Activated naive CD8-positive, alpha-beta T cell treated with anti-CD3 and anti-CD28 coated beads, Interleukin-2, amount 10 ng/mL, durations not matched to agents 7 days and 5 days (primary cell): ENCODE measurements at regions not wholly inside any gene's neighbourhood (a gene's known extent, or its start where the extent isn't known, plus 50 kb on each side); places are given as distances from the start of the nearest gene placed in this dataset.

ENCODE experiments used
- ATAC-seq: fragments of 150-1000 bp; cut with Tn5 transposase; one replicate; pipeline ENCODE4 v1.10.0; 2021; ENCODE audit warnings: low read depth, moderate library complexity
- POLR2A ChIA-PET: fragments of 350-600 bp; sonication (Branson Sonifier 250); formaldehyde crosslinking; loops from one replicate; lab custom pipeline; 2021; ENCODE audit warnings: antibody characterized with exemption; lab: Charles Lee
- DNase-seq: peaks from one replicate; pipeline ENCODE4 v3.0.0; 2021
- H3K27ac Mint-ChIP-seq: one replicate; pipeline ENCODE4 v1.8.0; 2022; ENCODE audit warnings: mild to moderate bottlenecking, mixed read lengths
- H3K27me3 Mint-ChIP-seq: one replicate; pipeline ENCODE4 v1.8.0; 2022; ENCODE audit warnings: mild to moderate bottlenecking, moderate library complexity, mixed read lengths
- H3K36me3 Mint-ChIP-seq: one replicate; pipeline ENCODE4 v1.8.0; 2021; ENCODE audit warnings: mild to moderate bottlenecking, mixed read lengths
- H3K4me1 Mint-ChIP-seq: one replicate; pipeline ENCODE4 v1.8.0; 2021; ENCODE audit warnings: mixed read lengths
- H3K4me3 Mint-ChIP-seq: one replicate; pipeline ENCODE4 v1.8.0; 2022; ENCODE audit warnings: mild to moderate bottlenecking, moderate library complexity, mixed read lengths
- H3K9me3 Mint-ChIP-seq: one replicate; pipeline ENCODE4 v1.8.0; 2021; ENCODE audit warnings: mixed read lengths

GRCh38 chr6:82084324-82084920 is 163.1 kb downstream of the IBTK start:
- Mint-ChIP-seq H3K4me1 (no peaks in the 10 kb centered on the region), H3K4me3 (no peak overlapping the region), H3K9me3 (no peaks in the 10 kb centered on the region), H3K27ac (no peak overlapping the region), H3K36me3 (no peaks in the 10 kb centered on the region), H3K27me3 (peaks cover 7% of the 10 kb centered on the region)
- no peak for DNase-seq
- ATAC-seq: no peak
- POLR2A ChIA-PET: no interaction called here

- H3K4me1 Mint-ChIP-seq: no peaks in the 10 kb centered on the region
- ATAC-seq (no peak), DNase-seq (no peak)
- POLR2A ChIA-PET: no interaction called here
- no peaks in the 10 kb centered on the region for H3K36me3 Mint-ChIP-seq
- no peak overlapping the region for H3K4me3 Mint-ChIP-seq
- no peak overlapping the region for H3K27ac Mint-ChIP-seq
- H3K9me3 Mint-ChIP-seq: no peaks in the 10 kb centered on the region
- H3K27me3 Mint-ChIP-seq: peaks cover 7% of the 10 kb centered on the region
Measured at GRCh38 chr6:82083646-82084045, 163.9 kb downstream of the IBTK start.

DNA sequence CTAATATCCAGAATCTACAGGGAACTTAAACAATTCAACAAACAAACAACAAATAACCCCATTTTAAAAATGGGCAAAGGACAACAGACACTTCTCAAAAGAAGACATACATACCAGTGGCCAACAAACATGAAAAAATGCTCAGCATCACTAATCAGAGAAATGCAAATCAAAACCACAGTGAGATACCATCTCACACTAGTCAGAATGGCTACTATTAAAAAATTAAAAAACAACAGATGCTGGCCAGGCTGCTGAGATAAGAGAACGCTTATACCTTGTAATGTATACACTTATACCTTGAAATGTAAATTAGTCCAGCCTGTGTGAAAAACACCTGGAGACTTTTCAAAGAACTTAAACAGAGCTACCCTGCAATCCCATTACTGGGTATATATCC is 166.8 kb downstream of the IBTK start:
- H3K4me3 Mint-ChIP-seq: no peak overlapping the region
- no peaks in the 10 kb centered on the region for H3K9me3 Mint-ChIP-seq
- ATAC-seq (no peak), DNase-seq (no peak)
- no peaks in the 10 kb centered on the region for H3K36me3 Mint-ChIP-seq
- POLR2A ChIA-PET: no interaction called here
- no peak overlapping the region for H3K27ac Mint-ChIP-seq
- no peaks in the 10 kb centered on the region for H3K4me1 Mint-ChIP-seq
- peaks cover 8% of the 10 kb centered on the region for H3K27me3 Mint-ChIP-seq

DNA sequence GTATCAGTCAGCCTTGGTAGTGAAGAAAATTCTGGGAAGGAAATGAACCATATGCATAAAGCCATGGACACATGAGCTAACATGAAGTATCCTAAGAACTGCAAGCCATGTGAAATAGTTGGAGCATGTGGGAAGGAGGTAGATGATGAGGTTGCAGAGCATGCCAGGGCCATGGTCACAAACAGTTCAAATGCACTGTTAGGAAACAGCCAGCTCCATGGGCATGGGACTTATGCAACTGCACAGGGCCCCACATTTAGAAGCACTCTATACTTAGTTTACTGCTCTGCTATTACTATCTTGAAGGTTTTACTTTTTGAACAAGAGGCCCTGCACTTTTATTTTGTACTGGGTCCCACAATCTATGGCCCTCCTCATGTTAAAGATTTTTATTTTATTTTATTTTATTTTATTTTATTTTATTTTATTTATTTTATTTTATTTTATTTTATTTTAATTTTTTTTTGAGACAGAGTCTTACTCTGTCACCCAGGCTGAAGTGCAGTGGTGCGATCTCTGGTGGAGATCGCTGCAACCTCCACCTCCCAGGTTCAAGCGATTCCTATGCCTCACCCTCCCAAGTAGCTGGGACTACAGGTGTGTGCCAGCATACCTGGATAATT is 169.1 kb downstream of the IBTK start:
- Mint-ChIP-seq H3K27me3 (peaks cover 8% of the 10 kb centered on the region), H3K27ac (no peak overlapping the region), H3K4me3 (no peak overlapping the region), H3K9me3 (no peaks in the 10 kb centered on the region), H3K4me1 (no peaks in the 10 kb centered on the region), H3K36me3 (no peaks in the 10 kb centered on the region)
- ATAC-seq (no peak), DNase-seq (no peak)
- POLR2A ChIA-PET: no interaction called here

- DNase-seq (no peak), ATAC-seq (no peak)
- Mint-ChIP-seq H3K4me1 (no peaks in the 10 kb centered on the region), H3K36me3 (no peaks in the 10 kb centered on the region), H3K4me3 (no peak overlapping the region), H3K9me3 (no peaks in the 10 kb centered on the region), H3K27me3 (peaks cover 8% of the 10 kb centered on the region), H3K27ac (no peak overlapping the region)
- POLR2A ChIA-PET: no interaction called here
Measured at GRCh38 chr6:82076916-82077315, 170.6 kb downstream of the IBTK start.

GRCh38 chr6:82074556-82074955 is 173.0 kb downstream of the IBTK start:
- POLR2A ChIA-PET: no interaction called here
- ATAC-seq (no peak), DNase-seq (no peak)
- Mint-ChIP-seq H3K27ac (no peak overlapping the region), H3K4me3 (no peak overlapping the region), H3K36me3 (no peaks in the 10 kb centered on the region), H3K27me3 (peaks cover 5% of the 10 kb centered on the region), H3K9me3 (no peaks in the 10 kb centered on the region), H3K4me1 (no peaks in the 10 kb centered on the region)

DNA sequence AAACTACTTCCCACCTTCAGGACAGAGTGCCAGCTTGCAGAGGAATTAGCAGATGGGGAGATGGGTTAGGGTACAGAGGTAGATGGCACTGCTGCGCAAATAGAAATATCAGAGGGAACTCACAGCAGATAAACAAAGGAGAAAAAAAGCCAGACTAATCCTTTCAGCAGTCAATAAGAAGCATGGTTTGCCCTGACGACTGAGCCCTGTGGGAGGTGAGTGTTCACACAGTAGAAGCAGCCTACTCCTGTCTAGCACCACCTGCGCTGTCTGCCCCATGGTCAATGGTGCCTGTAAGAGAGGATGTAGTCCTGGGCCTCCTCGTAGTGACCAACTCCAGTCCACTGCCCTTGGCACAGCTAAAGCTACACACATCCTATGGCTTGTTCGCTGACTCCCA is 174.1 kb downstream of the IBTK start:
- POLR2A ChIA-PET: no interaction called here
- DNase-seq: no peak
- Mint-ChIP-seq H3K4me1 (no peaks in the 10 kb centered on the region), H3K9me3 (no peaks in the 10 kb centered on the region), H3K36me3 (no peaks in the 10 kb centered on the region), H3K27ac (no peak overlapping the region), H3K4me3 (no peak overlapping the region), H3K27me3 (peaks cover 4% of the 10 kb centered on the region)
- no peak for ATAC-seq

GRCh38 chr6:82072751-82073150 is 174.8 kb downstream of the IBTK start:
- no peaks in the 10 kb centered on the region for H3K9me3 Mint-ChIP-seq
- H3K36me3 Mint-ChIP-seq: no peaks in the 10 kb centered on the region
- no peak overlapping the region for H3K4me3 Mint-ChIP-seq
- no peak overlapping the region for H3K27ac Mint-ChIP-seq
- H3K27me3 Mint-ChIP-seq: peaks cover 4% of the 10 kb centered on the region
- POLR2A ChIA-PET: no interaction called here
- ATAC-seq: no peak
- H3K4me1 Mint-ChIP-seq: no peaks in the 10 kb centered on the region
- DNase-seq: no peak

GRCh38 chr6:82072121-82072521 is 175.4 kb downstream of the IBTK start:
- POLR2A ChIA-PET: no interaction called here
- no peaks in the 10 kb centered on the region for H3K4me1 Mint-ChIP-seq
- H3K9me3 Mint-ChIP-seq: no peaks in the 10 kb centered on the region
- DNase-seq (no peak), ATAC-seq (no peak)
- no peak overlapping the region for H3K4me3 Mint-ChIP-seq
- no peak overlapping the region for H3K27ac Mint-ChIP-seq
- H3K36me3 Mint-ChIP-seq: no peaks in the 10 kb centered on the region
- peaks cover 4% of the 10 kb centered on the region for H3K27me3 Mint-ChIP-seq

DNA sequence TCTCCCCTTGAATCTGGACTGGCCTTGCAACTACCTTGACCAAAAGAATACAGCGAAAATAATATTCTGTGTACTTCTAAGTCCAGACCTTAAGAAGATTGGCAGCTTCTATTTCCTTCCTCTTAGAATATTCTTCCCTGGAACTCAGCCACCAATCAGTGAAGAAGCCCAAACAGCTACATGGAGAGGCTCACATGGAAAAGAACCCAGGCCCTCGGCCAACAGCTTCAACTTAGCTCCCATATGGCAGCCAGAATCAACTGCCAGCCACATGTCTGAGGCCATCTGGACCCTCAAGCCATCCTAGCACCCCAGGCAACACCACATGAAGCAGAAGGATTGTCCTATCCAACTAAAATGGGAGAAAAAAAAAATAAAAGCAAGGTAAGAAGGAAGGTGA is 178.8 kb downstream of the IBTK start:
- H3K4me3 Mint-ChIP-seq: no peak overlapping the region
- no peaks in the 10 kb centered on the region for H3K36me3 Mint-ChIP-seq
- no peaks in the 10 kb centered on the region for H3K4me1 Mint-ChIP-seq
- DNase-seq (no peak), ATAC-seq (no peak)
- no peaks in the 10 kb centered on the region for H3K9me3 Mint-ChIP-seq
- H3K27me3 Mint-ChIP-seq: peaks cover 2% of the 10 kb centered on the region
- H3K27ac Mint-ChIP-seq: no peak overlapping the region
- POLR2A ChIA-PET: no interaction called here

DNA sequence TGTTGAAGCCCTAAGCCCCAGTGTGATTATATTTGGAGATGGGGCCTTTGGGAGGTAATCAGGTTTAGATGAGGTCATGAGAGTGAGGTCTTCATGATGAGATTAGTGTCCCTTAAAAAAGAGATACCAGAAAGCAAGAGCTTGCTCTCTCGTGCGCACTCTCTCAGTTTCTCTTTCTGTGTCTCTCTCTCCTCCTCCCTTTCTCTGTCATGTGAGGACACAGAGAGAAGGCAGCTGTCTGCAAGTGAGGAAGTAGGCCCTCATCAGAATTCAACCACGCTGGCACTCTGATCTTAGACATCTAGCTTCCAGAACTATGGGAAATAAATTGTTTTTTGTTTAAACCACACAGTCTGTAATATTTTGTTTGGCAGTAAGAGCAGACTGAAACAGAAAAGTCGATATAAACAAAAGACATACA is 180.5 kb downstream of the IBTK start:
- POLR2A ChIA-PET: no interaction called here
- Mint-ChIP-seq H3K4me3 (no peak overlapping the region), H3K4me1 (no peaks in the 10 kb centered on the region), H3K9me3 (no peaks in the 10 kb centered on the region), H3K27ac (no peak overlapping the region), H3K27me3 (peaks cover 2% of the 10 kb centered on the region), H3K36me3 (no peaks in the 10 kb centered on the region)
- no peak for ATAC-seq
- DNase-seq: no peak

GRCh38 chr6:82066196-82066595 is 181.3 kb downstream of the IBTK start:
- H3K27me3 Mint-ChIP-seq: peaks cover 2% of the 10 kb centered on the region
- no peak for DNase-seq
- POLR2A ChIA-PET: no interaction called here
- no peaks in the 10 kb centered on the region for H3K4me1 Mint-ChIP-seq
- no peaks in the 10 kb centered on the region for H3K9me3 Mint-ChIP-seq
- no peak for ATAC-seq
- no peaks in the 10 kb centered on the region for H3K36me3 Mint-ChIP-seq
- H3K27ac Mint-ChIP-seq: no peak overlapping the region
- no peak overlapping the region for H3K4me3 Mint-ChIP-seq

- POLR2A ChIA-PET: no interaction called here
- Mint-ChIP-seq H3K4me1 (no peaks in the 10 kb centered on the region), H3K4me3 (no peak overlapping the region), H3K36me3 (no peaks in the 10 kb centered on the region), H3K27ac (no peak overlapping the region), H3K9me3 (no peaks in the 10 kb centered on the region), H3K27me3 (peaks cover 2% of the 10 kb centered on the region)
- DNase-seq (no peak), ATAC-seq (no peak)
Measured at GRCh38 chr6:82063574-82063973, 184.0 kb downstream of the IBTK start.

DNA sequence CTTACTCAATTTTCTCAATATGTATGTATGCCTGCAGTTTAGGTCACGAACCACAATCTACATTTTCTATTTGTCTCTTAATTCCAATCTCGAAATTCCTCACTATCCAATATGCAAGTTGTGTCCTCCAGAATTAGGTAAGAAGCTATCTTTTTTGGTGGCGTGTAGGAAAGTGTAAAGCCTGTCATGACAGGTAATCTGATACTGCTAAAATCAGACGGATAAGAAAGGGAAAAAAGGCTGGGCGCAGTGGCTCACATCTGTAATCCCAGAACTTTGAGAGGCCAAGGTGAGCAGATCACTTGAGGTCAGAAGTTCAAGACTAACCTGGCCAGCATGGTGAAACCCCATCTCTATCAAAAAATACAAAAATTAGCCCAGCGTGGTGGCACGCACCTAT is 185.3 kb downstream of the IBTK start:
- DNase-seq: no peak
- POLR2A ChIA-PET: no interaction called here
- no peaks in the 10 kb centered on the region for H3K36me3 Mint-ChIP-seq
- H3K4me1 Mint-ChIP-seq: no peaks in the 10 kb centered on the region
- no peaks in the 10 kb centered on the region for H3K9me3 Mint-ChIP-seq
- H3K27me3 Mint-ChIP-seq: peaks cover 2% of the 10 kb centered on the region
- no peak for ATAC-seq
- H3K27ac Mint-ChIP-seq: no peak overlapping the region
- H3K4me3 Mint-ChIP-seq: no peak overlapping the region
